Osteocyte (in vitro differentiated cells): ENCODE measurements at regions not wholly inside any gene's neighbourhood (a gene's known extent, or its start where the extent isn't known, plus 50 kb on each side); places are given as distances from the start of the nearest gene placed in this dataset.
"Not testable (repeated sequence)": the region's sequence is repeated elsewhere in the genome, so short reads cannot be mapped to it uniquely, and the experiment has no call there.

ENCODE experiments used
- DNase-seq: peaks from one replicate; pipeline ENCODE4 v3.0.0; 2021; ENCODE audit warnings: mixed read lengths; ENCODE audit not compliant: unreplicated experiment; ENCODE audit errors: extremely low spot score
- H3K27ac Mint-ChIP-seq: one replicate; pipeline ENCODE4 v1.8.0; 2021; ENCODE audit warnings: mild to moderate bottlenecking, mixed read lengths; ENCODE audit not compliant: unreplicated experiment
- H3K27me3 Mint-ChIP-seq: one replicate; pipeline ENCODE4 v1.8.0; 2021; ENCODE audit warnings: mixed read lengths; ENCODE audit not compliant: unreplicated experiment
- H3K36me3 Mint-ChIP-seq: one replicate; pipeline ENCODE4 v1.8.0; 2021; ENCODE audit warnings: mixed read lengths; ENCODE audit not compliant: unreplicated experiment
- H3K4me1 Mint-ChIP-seq: one replicate; pipeline ENCODE4 v1.8.0; 2021; ENCODE audit warnings: mixed read lengths; ENCODE audit not compliant: unreplicated experiment
- H3K4me3 Mint-ChIP-seq: one replicate; pipeline ENCODE4 v1.8.0; 2021; ENCODE audit warnings: mild to moderate bottlenecking, moderate library complexity, mixed read lengths; ENCODE audit not compliant: unreplicated experiment
- H3K9me3 Mint-ChIP-seq: one replicate; pipeline ENCODE4 v1.8.0; 2021; ENCODE audit warnings: mixed read lengths; ENCODE audit not compliant: unreplicated experiment
- TF ChIP-seq, protein P1 (sequence below): fragments of 200-600 bp; sonication (generic); IDR thresholded peaks from 2 replicates; pipeline ENCODE4 v1.5.0; 2021; ENCODE audit warnings: antibody characterized with exemption, mild to moderate bottlenecking, moderate library complexity

DNA sequence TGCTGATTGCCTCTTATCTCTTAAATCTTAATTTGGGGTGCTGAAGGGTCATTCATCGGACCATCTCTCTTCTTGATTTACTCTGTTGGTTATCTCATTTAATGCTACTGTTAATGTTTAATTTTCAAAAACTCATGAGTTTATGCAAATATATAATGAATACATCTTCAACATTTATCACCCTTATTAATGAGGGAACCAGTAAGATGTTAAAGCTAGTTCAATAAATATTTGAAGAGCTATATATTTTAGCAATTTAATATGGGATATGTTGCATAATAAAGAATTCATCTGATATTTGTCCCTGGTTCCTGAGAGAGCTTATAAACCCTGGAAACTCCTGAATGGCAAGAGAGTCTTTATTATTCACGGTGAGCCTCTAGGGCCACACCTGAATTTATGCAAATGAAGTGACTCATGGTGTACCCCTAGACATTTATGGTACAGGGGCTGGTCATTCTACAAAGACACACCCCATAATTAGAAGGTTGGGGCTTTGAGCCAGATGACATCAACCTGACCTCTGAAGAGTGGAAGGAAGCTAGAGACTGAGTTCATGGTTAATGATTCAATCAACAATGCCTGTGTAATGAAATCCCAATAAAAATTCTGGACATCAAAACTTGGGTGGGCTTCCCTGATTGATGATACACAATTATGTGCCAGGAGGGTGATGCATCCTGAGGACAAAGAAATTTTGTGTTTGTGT, 339.5 kb upstream of the ZNF608 start:
- Mint-ChIP-seq H3K4me1 (peaks cover 35% of the 10 kb centered on the region), H3K36me3 (no peaks in the 10 kb centered on the region), H3K27ac (no peak overlapping the region), H3K4me3 (no peak overlapping the region), H3K9me3 (peaks cover 5% of the 10 kb centered on the region), H3K27me3 (no peaks in the 10 kb centered on the region)
- DNase-seq: no peak
- TF ChIP-seq, protein P1, sequence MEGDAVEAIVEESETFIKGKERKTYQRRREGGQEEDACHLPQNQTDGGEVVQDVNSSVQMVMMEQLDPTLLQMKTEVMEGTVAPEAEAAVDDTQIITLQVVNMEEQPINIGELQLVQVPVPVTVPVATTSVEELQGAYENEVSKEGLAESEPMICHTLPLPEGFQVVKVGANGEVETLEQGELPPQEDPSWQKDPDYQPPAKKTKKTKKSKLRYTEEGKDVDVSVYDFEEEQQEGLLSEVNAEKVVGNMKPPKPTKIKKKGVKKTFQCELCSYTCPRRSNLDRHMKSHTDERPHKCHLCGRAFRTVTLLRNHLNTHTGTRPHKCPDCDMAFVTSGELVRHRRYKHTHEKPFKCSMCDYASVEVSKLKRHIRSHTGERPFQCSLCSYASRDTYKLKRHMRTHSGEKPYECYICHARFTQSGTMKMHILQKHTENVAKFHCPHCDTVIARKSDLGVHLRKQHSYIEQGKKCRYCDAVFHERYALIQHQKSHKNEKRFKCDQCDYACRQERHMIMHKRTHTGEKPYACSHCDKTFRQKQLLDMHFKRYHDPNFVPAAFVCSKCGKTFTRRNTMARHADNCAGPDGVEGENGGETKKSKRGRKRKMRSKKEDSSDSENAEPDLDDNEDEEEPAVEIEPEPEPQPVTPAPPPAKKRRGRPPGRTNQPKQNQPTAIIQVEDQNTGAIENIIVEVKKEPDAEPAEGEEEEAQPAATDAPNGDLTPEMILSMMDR: no peak

DNA sequence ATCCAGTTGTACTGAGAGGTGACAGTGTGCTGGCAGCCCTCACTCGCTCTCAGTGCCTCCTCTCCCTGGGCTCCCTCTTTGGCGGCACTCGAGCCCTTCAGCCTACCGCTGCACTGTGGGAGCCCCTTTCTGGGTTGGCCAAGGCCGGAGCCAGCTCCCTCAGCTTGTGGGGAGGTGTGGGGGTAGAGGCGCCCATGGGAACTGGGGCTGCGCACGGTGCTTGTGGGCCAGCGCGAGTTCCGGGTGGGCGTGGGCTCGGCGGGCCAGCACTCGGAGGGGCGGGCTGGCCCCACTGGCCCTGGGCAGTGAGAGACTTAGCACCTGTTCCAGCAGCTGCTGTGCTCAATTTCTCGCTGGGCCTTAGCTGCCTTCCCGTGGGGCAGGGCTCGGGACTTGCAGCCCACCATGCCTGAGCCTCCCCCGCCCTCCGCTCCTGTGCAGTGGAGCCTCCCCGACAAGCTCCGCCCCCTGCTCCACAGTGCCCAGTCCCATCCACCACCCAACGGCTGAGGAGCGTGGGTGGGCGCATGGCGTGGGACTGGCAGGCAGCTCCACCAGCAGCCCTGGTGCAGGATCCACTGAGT, 342.2 kb upstream of the ZNF608 start:
- TF ChIP-seq, protein P1: no peak
- no peak for DNase-seq
- peaks cover 20% of the 10 kb centered on the region for H3K4me1 Mint-ChIP-seq
- no peaks in the 10 kb centered on the region for H3K27me3 Mint-ChIP-seq
- H3K4me3 Mint-ChIP-seq: no peak overlapping the region
- H3K9me3 Mint-ChIP-seq: peaks cover 5% of the 10 kb centered on the region
- H3K27ac Mint-ChIP-seq: no peak overlapping the region
- H3K36me3 Mint-ChIP-seq: no peaks in the 10 kb centered on the region

DNA sequence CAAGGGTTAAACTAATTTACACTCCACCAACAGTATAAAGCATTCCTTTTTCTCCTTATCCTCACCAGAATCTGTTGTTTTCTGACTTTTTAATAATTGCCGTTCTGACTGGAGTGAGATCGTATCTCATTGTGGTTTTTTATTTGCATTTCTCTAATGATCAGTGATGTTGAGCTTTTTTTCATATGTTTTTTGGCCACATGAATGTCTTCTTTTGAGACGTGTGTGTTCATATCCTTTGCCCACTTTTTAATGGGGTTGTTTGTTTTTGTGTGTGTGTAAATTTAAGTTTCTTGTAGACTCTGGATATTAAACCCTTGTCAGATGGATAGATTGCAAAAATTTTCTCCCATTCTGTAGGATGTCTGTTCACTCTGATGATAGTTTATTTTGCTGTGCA, 345.7 kb upstream of the ZNF608 start:
- H3K27ac Mint-ChIP-seq, H3K4me3 Mint-ChIP-seq, DNase-seq, H3K36me3 Mint-ChIP-seq, H3K27me3 Mint-ChIP-seq: not testable (repeated sequence)
- H3K9me3 Mint-ChIP-seq: peaks cover 16% of the 10 kb centered on the region
- H3K4me1 Mint-ChIP-seq: peaks cover 14% of the 10 kb centered on the region

DNA sequence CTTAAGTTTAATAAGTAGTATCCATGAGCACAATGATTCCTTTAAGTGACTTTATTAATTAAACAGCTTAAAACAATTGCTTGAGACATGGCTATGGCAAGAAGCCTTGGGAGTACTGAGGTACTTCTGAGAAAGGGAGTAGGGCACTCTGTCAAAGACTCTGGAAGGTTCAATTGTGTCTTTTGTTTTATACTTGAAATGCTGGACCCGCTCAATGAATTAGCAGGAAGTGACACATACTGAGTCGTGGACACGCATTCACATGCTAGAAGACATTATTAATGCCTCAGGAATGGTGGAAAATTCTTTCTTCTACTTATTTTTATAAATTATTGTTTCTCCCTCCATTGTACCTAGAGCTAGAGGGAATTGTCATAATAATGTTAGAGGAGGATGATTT, 347.3 kb upstream of the ZNF608 start:
- peak overlapping the region; percentile 51 for H3K27ac Mint-ChIP-seq
- peaks cover 21% of the 10 kb centered on the region for H3K4me1 Mint-ChIP-seq

DNA sequence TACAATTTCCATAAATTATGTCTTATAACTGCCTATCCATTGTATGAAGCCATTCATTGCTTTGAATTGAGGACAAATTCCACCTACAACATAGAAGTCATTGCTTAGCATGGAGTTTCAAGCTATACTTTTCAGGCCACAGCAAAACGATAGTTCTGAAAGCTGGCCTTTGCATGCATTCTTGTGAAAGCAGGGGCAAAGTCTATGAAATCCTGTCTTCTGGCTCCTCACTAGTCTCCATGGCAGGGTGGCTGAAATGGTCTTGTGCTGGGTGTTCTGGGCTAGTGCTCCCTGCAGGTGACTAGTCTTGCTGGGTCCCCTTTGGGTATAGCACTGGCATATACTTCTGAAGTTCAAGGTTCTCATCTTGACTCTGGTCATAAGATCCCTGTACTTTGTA, 353.9 kb upstream of the ZNF608 start:
- H3K27me3 Mint-ChIP-seq: no peaks in the 10 kb centered on the region
- H3K27ac Mint-ChIP-seq: no peak overlapping the region
- peaks cover 11% of the 10 kb centered on the region for H3K9me3 Mint-ChIP-seq
- DNase-seq: no peak
- TF ChIP-seq, protein P1: no peak
- peaks cover 21% of the 10 kb centered on the region for H3K4me1 Mint-ChIP-seq
- H3K36me3 Mint-ChIP-seq: peaks cover 5% of the 10 kb centered on the region
- H3K4me3 Mint-ChIP-seq: no peak overlapping the region

More for the DNA sequence above, 347.3 kb upstream of the ZNF608 start:
- Mint-ChIP-seq H3K27me3 (no peaks in the 10 kb centered on the region), H3K4me3 (no peak overlapping the region), H3K9me3 (peaks cover 13% of the 10 kb centered on the region), H3K36me3 (peaks cover 5% of the 10 kb centered on the region)
- TF ChIP-seq, protein P1: no peak
- no peak for DNase-seq
